IMR-90 (cell line): ENCODE measurements at regions not wholly inside any gene's neighbourhood (a gene's known extent, or its start where the extent isn't known, plus 50 kb on each side); places are given as distances from the start of the nearest gene placed in this dataset. TPM values are rescaled to one million over a fixed set of nuclear protein-coding genes. Genes with fewer than 3 reads are reported as not detected.

Experiments
- microRNA-seq, 2 experiments: library from miRNA; stranded (forward) in 1 of 2; unstranded in 1 of 2; fragments of 10-50 nt in 1 of 2; fragments of <30 nt in 1 of 2; gene quantifications in 1 of 2; microRNA quantifications in 1 of 2; one replicate each; pipeline versions ENCODE3 to v1.1.0; 2013 to 2020; ENCODE audit not compliant: insufficient read depth in 1 of 2, insufficient read length in 1 of 2, unreplicated experiment in 1 of 2
- small RNA-seq, 5 experiments: library from RNA; depleted of rRNA; stranded (forward); fragments of <200 nt; gene quantifications; one replicate each; pipeline ENCODE3, GENCODE V24; 2012

Small RNA genes lying in the stretch of these regions (microRNA-seq; reads per million reads assigned to microRNA genes)
- not detected for gene AC008571.1 (ENCODE audit: insufficient read depth, insufficient read length)

Small RNA genes lying in the stretch of these regions (small RNA-seq; reads per million reads assigned to genes)
- gene AC008571.1: 0 reads per million in 5 experiments
